Activated CD8-positive, alpha-beta memory T cell treated with anti-CD3 and anti-CD28 coated beads for 48 hours (primary cell): ENCODE measurements at regions not wholly inside any gene's neighbourhood (a gene's known extent, or its start where the extent isn't known, plus 50 kb on each side); places are given as distances from the start of the nearest gene placed in this dataset.

Source experiments
- DNase-seq, 3 experiments: peaks; one replicate each; pipeline ENCODE4 v3.0.0-alpha.2; 2020; ENCODE audit warnings: low read depth in 2 of 3, low spot score in 2 of 3

DNA sequence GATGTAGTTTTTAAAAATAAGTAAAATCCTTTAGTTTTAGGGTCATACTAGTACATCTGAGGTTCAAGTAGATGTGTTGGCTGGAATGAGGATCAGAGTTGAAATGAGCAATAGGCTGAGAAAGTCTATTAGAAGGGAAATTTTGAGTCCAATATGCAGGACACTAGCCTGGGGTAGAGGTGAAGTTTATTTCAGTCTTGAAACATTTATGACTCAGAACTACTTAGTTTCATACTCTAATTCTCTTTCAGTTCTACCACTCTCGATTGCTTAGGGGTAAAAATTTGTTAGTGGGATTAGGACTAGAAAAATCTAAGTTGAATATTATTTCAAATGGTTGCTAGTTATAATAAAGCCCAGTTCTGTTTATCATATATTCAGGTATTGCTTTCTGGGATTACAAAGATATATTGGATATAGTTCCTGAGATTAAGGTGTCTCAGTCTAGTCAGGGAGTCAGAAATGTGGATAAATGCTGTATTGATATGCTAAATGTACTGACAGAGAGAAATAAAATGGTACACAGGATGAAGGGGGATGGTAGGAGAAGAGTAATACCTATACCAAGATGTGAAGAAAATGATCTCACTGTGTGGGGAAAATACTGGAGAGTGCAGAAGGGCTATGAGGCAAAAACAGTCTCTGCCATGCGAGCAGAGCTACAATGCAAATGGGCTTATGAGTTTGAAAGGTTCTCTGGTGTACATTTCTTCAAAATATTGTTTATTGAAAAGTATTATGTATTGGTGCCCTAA is 395.8 kb upstream of the FBXO33 start:
- no peak for DNase-seq

DNA sequence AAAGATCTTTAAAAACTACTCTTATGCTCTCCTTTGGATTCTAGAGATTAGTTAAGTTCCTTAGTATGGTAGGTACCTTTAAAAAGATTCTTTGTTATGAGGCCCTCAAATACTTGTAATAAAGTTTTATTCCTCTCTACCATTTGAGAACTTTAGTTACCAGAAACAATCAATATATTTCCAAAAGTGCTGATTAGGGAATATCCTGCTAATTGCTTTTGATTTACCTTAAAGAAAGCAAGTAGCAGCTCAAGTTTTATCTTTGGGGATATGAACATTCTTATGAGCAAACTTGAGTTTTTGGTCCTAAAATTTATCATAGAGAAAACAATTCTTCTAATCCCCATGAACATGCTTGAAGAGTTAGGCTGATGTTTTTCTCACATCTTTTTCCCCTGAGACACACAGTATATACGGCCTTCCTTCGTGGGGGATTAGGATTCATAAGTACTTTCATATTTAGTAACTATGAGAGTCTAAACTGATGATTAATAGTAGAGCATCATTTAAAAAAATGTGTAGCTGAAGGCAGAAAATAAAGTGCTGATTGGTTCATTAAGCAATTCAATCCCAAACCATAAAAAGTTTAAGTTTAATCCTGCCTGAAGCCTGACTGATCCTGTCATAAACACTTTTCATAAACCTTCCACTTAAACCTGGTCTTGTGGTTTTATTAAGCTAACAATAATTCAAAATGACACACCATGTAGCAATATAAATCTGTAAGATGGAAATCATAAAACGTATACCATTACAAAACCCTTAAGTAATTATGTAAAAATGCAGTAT is 380.5 kb upstream of the FBXO33 start:
- no peak for DNase-seq

DNA sequence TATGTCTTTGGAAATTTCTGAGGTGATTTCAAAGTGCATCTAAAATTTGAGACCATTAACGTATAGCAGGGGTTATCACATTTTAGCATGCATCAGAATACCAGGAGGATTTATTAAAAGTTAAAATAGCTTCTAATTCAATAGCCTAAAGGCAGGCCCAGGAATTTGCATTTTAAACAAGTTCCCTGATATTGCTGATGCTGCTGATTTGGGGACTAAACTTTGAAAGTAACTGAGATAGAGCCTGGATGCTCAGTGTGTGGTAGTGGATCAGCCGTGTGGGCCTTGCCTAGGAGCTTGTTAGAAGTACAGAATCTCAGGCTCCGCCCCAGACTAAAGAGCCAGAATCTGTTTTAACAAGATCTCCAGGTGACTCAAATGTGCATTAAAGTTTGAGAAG is 375.0 kb upstream of the FBXO33 start:
- DNase-seq, result no peak

DNA sequence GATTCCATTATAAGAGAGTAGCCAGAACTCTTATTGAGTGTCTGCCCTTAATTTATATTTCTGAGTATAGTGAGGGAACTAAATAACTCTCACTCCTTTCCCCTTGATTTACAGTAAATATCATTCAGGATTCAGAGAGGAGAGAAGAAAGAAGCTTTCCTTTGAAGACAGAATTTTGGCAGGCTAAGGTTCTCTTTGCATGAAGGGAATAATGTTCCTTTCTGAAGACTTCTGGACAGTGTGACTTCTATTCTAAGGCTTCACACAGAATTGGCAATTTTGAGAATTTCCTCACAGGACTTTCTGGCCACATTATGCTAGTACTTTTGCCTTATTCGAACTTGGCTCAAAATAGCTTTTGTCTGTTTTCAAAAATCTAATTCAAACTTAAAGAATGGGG is 352.2 kb upstream of the FBXO33 start:
- no peak for DNase-seq

DNA sequence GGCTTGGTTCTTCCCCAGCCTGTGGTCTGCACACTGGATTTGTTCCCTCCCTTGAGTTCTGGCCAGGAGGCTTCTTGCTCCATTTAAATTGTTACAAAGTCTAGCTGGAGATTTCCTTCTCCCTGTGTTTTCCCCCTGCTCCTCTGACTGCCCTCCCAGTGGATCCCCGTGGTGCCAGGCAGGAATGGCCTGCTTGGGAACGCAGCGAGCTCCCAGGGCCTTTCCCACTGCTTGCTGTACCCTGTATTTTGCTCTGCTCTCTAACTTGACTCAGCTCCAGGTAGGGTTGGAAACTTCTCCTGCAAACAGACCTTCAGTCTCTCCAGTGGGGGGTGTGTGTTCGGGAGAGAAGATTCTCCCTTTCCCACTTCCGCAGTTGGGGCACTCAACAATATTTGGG is 349.2 kb upstream of the FBXO33 start:
- no peak for DNase-seq

DNA sequence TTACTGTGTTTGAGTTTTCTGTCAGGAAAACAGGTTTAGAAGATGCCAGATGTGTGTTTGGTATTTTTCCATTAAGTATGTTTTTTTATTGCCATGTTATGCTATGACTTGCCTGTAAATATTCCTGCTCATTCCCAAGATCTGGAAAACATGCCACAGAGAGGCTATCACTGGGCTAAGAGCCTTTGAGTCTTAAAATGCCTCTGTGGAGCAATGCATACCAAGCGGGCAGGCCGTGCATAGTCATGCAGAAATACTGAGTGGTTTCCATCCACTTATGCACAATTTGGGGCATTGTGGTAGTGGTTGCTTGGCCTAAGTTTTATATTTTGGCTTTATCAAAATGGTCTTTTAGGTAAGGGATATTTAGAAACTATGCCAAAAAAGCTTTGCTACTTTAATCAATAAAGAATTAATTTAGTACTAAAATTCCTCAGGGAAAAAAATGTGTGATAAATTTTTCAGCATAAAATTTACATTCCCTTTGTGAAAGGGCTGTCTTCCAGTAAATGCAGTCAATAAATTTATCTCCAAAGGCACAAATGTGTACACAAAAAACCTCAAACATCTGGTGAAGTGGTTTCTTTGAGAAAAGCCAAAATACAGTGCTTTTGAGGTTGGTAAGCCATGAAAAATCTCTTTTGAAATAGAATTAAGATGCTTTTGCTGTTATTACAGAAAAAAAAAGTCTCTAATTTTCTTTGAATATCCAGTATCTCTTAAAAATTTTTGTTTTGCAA is 341.3 kb upstream of the FBXO33 start:
- no peak for DNase-seq

DNA sequence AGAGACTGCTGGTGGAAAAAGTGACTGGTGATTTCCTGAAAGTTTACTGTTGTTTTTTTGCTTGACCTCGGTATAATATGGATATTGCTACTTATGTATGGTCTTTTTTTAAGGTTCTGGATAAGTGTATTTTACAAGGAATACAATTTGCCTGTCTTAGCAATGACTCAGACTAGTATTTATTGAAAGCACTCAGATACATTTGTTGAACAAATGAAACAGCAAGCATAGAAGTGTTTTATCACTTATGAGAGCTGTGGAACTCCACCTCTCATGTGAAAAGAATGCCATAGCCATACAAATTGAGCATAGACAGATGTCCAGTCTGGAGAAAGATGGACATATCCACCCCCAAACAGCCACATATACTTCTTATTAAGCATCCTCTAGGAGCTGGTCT is 340.4 kb upstream of the FBXO33 start:
- no peak for DNase-seq

DNA sequence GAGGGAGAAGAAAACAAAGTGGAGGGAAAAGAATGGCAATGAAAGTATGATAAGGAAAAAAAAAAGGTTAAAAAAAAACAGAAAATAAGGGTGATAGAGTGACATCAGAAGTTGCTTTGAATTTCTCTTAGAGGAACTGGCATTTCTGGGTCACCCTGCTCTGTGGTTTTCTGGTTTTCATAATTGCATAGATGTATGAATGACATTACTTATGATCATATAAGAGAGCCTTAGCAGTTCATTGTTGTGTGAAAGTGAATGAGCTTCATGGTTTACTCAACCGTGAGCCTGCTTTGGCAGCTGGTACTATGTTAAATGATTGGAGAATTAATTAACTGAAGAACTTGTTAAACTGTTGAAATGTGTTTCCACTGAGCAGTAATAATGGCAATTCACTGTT is 336.4 kb upstream of the FBXO33 start:
- DNase-seq, result no peak

DNA sequence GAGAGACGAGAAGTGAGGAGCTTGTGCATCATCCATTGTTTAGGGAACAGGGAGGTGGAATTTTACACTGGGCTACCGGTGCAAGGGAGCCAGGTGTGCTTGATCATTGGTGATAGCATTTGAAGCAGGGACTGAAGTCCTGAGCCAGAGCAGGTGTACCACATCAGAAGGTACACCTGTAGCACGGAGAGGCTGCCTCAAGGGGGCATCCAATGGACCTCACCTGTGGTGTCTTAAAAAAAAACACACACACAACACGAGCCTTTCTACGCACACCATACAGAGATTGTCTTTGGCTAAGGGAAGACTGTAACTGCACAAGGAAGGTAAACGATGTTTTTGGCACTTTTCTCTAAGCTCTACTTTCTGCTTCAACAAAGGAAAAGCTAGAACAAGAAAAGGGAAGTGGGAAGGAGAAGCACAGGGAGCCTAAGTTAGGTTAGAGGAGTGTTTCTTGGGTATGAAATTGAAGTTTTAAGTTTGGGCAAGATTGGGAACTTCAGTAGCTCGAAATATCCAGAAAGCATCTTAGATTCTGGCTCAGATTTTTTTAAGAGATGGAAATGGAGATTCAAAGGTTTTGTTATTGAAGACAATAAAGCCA is 334.3 kb upstream of the FBXO33 start:
- no peak for DNase-seq

DNA sequence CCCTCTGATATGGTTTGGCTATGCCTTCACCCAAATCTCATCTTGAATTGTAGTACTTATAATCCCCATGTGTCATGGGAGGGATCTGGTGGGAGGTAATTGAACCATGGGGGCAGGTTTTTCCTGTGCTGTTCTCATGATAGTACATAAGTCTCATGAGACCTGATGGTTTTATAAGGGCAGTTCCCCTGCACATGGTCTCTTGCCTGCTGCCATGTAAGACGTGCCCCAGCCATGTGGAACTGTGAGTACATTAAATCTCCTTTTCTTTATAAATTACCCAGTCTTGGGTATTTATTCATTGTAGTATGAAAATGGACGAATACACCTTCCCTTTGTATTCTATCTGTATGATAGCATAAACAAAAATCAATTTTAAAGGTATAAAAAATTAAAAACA is 333.4 kb upstream of the FBXO33 start:
- no peak for DNase-seq

DNA sequence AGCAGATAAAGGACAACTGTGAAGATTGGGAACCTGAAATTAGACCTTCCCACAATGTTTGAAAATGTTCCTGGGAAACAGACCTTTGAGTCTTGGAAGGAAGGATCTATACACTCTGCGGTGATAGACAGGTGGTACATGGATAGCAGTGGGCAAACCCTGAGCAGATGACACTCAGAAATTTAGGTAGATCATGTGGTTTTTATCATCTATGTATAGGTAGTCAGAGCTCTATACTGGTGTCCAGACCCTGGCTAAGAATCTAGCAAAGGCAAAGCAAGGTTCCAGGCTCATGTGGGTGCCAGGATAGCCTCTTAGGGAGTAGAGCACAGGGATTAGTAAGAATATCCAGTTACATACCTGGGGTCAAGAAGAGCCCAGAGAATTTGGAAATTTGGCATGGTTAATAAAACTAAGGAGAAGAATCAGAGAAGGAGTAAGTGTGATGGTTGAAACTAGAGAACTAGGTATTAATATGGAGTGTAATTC is 331.2 kb upstream of the FBXO33 start:
- DNase-seq, result no peak

DNA sequence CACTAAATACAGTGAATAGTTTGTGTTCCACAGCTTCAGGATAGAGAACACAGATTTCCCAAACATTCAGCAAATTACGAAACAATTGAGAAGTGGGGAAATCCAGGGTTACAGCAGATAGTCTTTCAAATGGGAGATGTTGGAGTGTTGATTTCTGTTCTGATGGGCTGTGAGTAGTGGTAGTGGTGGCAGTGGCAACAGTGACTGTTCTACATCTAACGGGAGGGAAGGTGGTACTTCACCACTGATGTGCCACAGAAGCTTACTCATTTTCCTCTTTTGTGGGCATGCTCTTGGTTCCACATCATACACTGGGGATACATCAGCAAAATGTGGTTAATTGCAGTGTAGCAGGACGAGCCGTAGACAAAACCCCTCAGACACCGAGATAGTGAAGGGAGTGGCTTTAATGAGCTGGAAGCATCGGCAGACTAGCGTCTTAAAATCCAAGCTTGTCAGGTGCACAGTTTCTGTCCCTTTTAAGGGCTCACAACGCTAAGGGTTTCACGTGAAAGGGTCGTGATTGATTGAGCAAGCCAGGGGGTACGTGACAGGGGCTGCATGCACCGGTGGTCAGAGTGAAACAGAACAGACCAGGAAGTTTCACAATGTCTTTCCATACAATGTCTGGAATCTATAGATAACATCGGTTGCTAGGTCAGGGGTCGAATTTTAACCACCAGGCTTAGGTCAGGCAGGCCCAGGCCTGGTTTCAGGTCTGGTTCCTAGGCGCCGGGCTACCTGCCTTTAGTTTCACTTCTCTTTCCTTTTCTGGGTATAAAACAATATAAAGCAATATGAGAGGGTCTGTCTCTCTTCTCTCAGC is 330.6 kb upstream of the FBXO33 start:
- DNase-seq, result peak in 2 of 3 experiments; percentile 0 to 1

DNA sequence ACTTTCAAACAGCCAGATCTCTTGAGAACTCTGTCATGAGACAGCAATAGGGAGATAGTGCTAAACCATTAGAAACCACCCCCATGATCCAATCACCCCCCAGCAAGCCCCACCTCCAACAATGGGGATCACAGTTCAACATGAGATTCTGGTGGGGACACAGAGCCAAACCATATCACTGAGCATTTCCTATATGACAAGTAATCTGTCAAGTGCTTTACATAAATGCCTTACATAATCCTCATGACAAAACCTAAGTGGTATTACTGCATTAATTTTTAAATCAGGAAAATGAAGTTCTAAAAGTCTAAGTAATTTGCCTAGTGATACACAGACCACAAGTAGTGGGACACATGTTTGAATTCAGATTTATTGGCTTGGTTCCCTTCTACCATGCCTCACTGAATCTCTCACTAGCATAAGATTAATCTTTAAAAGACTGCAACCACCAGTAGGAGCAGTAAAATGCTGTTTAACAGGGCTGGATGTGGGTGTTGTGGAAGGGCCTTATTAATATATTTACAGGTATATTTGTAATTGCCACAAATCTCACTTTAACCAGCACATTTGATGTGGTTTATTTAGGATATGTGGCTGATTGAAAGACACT is 323.1 kb upstream of the FBXO33 start:
- no peak for DNase-seq

DNA sequence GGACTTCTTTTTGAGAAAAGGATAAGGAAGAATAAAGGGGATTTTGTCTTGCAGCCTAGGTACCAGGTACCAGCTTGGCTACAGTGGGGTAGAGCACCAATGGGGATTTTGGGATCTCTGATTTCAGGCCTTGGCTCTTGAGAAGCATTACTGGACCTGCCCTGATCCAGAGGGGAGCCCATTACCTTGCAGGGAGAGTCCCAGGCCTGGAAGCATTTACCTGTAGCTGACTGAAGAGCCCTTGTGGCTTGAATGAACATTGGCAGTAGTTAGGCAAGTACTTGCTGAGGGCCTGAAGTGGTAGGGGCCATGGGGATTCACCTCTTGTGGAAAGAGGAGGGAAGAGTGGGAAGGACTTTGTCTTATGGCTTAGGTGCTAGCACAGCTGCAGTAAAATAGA is 308.2 kb upstream of the FBXO33 start:
- DNase-seq, result no peak

DNA sequence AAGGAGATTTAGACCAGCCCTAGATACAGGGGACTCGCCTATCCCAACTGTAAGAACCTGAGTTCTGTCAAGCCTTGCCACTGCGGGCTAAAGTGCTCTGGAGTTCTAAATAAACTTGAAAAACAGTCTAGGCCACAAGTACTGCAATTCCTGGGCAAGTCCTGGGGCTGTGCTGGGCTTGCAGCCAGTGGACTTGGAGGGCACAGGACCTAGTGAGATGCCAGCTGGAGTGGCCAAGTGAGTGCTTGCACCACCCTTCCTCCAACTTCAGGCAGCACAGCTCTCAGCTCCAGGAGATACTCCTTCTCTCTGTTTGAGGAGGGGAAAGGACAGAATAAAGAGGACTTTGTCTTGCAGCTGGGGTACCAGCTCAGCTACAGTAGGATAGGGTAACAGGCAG is 307.6 kb upstream of the FBXO33 start:
- no peak for DNase-seq

DNA sequence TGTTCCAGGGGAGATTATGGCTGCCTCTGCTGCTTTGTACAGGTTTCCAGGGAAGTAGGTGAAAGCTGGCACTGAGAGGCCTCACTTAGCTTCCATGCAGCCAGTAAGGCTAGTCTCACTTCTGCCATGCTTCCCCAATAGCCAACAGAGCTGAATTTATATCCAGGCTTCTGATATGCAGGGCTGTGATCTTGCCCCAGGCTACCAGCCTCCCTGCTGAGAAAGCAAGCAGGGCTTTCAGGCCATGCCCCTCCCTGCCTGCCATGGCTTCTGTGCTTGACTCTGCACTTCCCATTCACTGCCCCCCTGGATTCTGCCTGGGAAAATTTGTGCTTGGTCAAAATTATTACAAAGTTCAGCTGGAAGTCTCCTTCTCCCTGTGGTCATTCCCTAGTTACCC is 302.1 kb upstream of the FBXO33 start:
- DNase-seq, result no peak

DNA sequence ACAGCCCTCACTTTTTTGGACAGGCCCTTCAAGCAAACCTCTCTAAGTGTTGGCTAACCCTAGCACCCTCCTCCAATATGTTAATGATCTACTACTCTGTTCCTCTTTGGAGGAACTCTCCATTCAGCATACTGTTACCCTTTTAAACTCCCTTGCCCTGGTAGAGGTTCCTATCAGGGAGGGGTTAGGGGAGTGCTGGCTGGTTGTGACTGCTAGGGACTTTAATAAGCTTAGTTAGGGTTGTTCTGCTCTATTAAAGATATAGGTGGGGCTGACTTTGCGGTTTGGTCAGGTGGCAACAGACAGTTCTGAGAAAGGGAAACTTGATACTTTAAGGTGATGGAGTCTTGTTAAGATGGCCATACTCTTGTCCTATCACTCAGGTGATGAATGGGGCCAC is 301.5 kb upstream of the FBXO33 start:
- DNase-seq, result no peak

DNA sequence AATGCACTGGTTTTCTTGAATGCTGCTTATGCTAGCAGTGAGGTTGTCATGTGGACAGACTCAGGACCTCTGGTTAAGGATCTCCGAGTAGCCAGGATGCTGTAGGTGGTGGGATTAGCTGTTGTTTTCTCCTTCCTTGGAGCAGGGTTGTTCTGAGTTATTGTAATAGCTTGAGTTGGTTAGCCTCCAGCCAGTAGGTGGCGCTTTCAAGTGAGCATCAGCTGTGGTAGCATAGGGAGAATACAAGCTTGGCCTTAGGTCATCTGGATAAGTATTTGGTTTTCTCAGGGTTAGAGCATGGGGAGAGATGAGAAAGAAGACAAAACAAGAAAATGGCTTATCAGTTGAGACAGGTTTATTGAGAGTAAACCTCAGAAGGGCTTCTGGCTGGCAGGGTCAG is 299.7 kb upstream of the FBXO33 start:
- DNase-seq, result no peak

DNA sequence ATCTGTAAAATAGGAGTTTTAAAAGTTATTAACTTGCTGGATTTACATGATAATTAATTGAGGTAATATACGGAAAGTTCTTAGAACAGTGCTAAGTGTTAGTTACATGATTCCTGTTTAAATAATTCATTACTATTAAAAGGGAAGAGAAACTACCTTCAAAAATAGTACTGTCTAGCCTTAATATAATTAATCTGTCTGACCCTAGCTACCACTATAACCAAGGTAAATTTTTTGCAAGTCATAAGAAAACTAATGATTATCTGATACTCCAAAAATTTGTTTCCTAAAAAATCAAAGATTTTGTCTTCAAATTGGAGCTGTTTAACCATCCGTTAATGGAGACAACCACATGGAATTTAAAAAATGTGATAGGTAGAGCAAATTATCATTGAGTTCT is 294.3 kb upstream of the FBXO33 start:
- DNase-seq, result no peak

DNA sequence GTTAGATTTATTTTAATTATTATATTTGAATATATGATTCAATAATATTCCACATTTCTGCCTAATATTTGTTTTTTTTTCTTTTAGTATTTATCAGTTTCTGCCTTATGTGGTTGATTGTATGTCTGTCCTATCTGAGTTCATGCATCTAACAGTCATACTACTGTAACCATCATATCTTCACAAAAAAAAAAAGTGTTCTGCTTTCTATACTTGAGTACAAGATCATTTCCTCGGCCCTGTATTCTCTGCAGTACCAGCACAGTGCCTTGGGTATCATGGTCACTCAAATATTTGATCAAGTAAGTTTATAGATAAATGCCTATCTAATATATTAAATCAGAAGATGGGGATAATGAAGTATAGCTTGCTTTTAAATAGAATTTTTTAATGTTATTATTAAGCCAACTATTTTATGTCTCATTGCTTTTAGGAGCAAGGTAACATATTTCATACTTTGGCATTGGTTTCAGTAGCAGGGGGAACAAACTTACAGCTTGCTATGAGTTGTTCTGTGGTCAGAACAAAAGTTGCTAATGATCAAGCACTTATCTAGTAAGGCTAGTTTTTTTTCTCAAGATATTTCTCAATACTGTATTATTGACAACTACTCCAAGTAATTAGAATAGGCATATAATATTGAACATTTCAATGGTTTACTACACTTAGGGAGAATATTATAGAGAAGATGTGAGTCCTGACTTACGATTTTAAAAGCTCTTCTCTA is 290.5 kb upstream of the FBXO33 start:
- DNase-seq, result no peak
